Right ventricle myocardium superior (tissue), 1 donor: ENCODE measurements at regions not wholly inside any gene's neighbourhood (a gene's known extent, or its start where the extent isn't known, plus 50 kb on each side); places are given as distances from the start of the nearest gene placed in this dataset.

ENCODE experiments used
- ATAC-seq: fragments of 200-7000 bp; cut with Tn5 transposase; one replicate; pipeline ENCODE4 v1.9.1; 2020; ENCODE audit warnings: mild to moderate bottlenecking; ENCODE audit not compliant: poor library complexity
- DNase-seq: peaks from one replicate; pipeline ENCODE4 v3.0.0-alpha.2; 2020
- intact Hi-C: fragments of 100-400 bp; cut with DNase I; formaldehyde crosslinking; loops from one replicate; pipeline ENCODE4 v1.11.2; 2022
- donor health status: DM: no; HTN: yes; CAD: no; lungs with severe emphysema.

- no peak for DNase-seq
- no peak for ATAC-seq
- intact Hi-C loops, result no loop called here
Observed at GRCh38 chr1:65704318-65704717, 88.4 kb upstream of the PDE4B start.

DNA sequence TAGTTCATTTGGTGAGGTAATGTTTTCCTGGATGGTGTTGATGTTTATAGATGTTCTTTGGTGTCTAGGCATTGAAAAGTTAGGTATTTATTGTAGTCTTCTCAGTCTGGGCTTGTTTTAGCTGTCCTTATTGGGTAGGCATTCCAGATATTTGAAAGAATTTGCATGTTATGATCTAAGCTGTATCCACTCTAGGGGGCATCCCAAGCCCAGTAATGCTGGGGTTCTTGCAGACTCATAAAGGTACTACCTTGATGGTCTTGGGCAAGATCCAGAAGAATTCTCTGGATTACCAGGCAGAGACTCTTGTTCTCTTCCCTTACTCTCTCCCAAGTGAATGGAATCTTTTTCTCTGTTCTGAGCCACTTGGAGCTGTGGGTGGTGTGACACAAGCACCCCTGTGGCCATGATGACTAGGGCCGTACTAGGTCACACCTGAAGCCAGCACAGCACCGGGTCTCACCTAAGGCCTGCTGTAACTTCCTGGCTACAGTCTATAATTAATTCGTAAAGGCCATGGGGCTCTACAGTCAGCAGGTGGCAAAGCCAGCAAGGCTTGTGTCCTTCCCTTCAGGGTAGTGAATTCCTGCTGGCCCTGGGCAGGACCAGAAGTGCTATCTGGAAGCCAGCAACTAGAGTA lies 74.8 kb upstream of the PDE4B start:
- intact Hi-C loops, result no loop called here

GRCh38 chr1:65719391-65719790 lies 73.3 kb upstream of the PDE4B start:
- intact Hi-C loops, result no loop called here
- DNase-seq, result no peak
- ATAC-seq, result no peak

More for the DNA sequence above, 74.8 kb upstream of the PDE4B start:
- no peak for ATAC-seq
- no peak for DNase-seq

DNA sequence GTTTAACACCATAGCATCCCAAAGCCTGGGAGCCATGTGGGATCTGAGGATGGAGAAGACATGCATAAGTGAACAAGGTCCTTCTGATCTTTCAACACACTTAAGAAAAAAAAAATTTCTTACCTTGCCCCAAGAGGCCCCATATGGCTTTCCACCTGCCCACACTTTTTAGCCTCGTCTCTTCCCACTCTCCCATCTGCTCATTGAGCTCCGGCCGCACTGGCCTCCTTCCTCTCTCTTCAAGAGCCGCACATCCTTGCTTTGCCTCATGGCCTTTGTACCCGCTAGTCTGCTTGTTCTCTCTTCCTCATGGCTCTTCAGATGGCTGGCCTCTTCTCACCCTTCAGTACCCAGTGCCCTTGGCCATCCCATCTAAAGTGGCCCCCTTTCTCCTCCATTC lies 70.2 kb upstream of the PDE4B start:
- intact Hi-C loops, result no loop called here
- ATAC-seq (no peak), DNase-seq (no peak)

DNA sequence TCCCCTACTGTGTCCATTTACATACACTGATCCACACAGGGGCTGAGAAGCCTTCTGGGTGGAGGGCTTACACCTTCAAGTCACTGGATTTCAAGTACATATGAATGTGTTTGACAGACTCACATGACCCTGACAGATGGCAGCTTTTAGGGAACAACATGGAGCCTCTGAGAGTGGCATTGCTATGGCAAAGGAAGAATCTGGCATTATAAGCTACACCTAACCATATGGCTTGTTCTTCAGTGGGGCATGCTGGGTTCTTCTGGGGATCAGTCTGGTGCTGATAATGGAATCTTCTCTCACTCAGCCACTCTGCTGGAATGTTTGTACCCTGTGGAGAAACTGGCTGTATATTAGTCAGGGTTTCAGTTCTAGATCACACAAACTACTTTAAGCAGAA lies 68.5 kb upstream of the PDE4B start:
- DNase-seq (no peak), ATAC-seq (no peak)
- intact Hi-C loops, result no loop called here

DNA sequence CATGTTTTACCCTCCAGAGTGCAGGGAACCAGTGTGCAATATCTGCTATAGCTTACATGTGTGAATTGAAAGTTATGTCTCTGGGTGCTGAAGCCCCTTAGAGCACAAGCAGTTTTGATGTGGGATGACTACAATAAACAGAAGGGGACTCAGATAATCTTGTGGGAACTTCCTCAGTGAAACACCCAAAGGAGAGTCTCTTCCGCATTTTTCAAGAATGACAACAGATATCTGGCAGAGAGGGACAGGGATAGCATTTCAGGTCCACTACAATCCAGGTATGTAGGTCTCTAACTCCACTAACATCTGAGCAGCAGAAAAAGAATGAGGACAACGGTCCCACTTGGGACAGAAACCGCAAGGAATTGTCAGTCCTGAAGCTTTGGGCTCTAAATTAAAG lies 67.6 kb upstream of the PDE4B start:
- intact Hi-C loops, result no loop called here
- ATAC-seq, result no peak
- no peak for DNase-seq

GRCh38 chr1:65728504-65728903 lies 64.2 kb upstream of the PDE4B start:
- intact Hi-C loops, result no loop called here
- DNase-seq, result no peak
- ATAC-seq, result no peak

DNA sequence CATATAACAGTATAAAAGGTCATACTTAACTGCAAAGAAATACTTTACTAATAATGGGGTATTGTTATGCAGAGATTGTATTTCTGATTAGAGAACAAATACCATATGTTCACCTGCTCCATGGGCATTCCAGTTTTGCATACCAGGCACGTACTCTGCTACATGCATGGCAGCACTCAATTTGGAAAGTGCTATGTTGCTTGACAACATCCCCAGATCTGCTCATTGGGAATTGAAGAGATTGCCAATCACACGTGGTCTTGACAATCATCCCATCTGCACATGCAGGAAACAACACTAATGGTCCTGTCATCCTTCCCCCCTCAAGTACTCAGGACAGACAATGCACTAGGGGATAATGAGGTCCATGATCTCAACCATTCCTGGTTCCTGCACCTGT lies 63.4 kb upstream of the PDE4B start:
- DNase-seq (no peak), ATAC-seq (no peak)
- intact Hi-C loops, result no loop called here

GRCh38 chr1:65734979-65735378 lies 57.7 kb upstream of the PDE4B start:
- DNase-seq (no peak), ATAC-seq (no peak)
- intact Hi-C loops, result no loop called here

DNA sequence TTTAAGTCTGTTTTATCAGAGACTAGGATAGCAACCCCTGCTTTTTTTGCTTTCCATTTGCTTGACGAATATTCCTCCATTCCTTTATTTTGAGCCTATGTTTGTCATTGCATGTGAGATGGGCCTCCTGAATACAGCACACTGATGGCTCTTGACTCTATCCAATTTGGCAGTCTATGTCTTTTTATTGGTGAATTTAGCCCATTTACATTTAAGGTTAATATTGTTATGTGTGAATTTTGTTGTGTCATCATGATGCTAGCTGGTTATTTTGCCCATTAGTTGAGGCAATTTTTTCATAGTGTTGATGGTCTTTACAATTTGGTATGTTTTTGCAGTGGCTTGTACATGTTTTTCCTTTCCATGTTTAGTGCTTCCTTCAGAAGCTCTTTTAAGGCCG lies 50.7 kb upstream of the PDE4B start:
- DNase-seq (no peak), ATAC-seq (no peak)
- intact Hi-C loops, result no loop called here
